Muscle of back (tissue), 3 donors: ENCODE measurements at regions not wholly inside any gene's neighbourhood (a gene's known extent, or its start where the extent isn't known, plus 50 kb on each side); places are given as distances from the start of the nearest gene placed in this dataset.
"Not testable (repeated sequence)": the region's sequence is repeated elsewhere in the genome, so short reads cannot be mapped to it uniquely, and the experiment has no call there.

ENCODE experiments used
- DNase-seq, 3 donors: peaks; one replicate each; pipeline versions ENCODE4 v3.0.0 to v3.0.0-alpha.2; 2013

DNA sequence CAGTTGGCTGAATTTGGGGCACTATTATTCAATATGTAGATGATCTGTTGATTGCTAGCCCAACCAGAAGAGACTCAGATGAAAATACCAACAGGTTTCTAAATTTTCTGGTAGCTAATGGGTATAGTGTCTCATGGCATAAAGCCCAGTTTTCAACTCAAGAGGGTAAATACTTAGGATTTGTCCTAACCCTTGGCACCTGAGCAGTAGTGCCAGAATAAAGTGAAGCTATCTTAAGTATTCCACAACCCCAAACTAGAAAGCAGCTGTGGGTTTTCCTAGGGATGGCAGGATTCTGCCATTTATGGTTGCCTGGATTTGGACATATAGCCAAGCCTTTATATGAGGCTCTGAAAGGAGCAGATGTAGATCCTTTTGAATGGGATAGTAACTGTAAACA lies 119.0 kb downstream of the AGTR2 start:
- no peak for DNase-seq

GRCh38 chrX:116290359-116290758 lies 119.8 kb downstream of the AGTR2 start:
- DNase-seq: no peak

GRCh38 chrX:116292183-116292582 lies 121.6 kb downstream of the AGTR2 start:
- no peak for DNase-seq

- DNase-seq: no peak
Measured at GRCh38 chrX:116298956-116299355, 128.4 kb downstream of the AGTR2 start.

DNA sequence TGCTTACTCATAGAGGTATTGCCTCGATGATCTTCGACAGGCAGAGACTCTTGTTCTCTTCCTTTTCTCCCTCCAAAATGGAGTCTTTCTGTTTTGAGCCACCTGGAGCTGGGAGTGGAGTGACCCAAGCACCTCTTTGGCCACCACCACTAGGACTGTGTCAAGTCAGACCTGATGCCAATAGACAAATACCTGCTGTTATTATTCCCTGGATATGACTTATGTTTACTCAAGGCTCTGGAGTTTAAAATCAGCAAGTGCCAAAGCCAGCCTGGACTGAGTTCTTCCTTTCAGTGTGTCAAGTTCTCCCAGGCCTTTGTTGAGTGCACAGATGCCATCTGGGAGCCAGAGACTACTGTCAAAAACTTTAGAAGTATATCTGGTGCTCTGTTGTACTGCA lies 130.2 kb upstream of the SLC6A14 start:
- DNase-seq: no peak

DNA sequence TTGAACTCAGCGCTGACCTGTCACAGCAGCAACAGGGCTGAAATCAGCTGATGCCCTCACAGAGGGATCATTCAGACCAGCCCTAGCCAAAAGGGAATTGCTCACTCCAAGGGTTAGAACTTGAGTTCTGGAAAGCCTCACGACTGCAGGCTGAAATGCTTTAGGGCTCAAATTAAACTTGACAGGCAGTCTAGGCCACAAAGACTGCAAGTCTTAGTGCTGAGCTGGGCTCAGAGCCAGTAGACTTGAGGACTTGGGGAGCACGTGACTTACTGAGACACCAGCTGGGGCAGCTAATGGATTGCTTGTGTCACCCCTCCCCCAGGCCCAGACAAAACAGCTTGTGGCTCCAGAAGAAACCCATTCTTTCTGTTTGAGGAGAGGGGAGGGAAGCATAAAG lies 119.0 kb upstream of the SLC6A14 start:
- DNase-seq: peak; percentile 21 to 62 (median 29)

GRCh38 chrX:116318672-116319071 lies 117.7 kb upstream of the SLC6A14 start:
- DNase-seq: no peak

DNA sequence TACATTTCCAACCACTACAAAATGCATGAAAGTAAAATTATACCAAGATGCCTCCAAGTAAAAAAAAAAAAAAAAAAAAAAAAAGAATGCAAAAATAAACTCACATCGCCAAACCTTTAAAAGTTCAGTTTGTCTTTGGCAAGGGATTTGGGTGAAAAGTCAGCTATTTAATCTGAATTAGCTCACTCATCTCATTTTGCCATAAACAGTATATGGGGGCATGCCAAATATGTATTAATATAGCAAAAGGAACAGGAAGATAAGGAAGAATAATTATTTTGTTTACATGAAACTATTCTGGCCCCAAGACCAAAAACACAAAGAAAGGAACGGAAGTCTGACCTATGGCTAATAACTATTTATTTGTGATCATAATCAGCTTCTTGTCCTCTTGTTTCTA lies 114.7 kb upstream of the SLC6A14 start:
- DNase-seq: no peak

GRCh38 chrX:116332026-116332425 lies 104.4 kb upstream of the SLC6A14 start:
- DNase-seq: not testable (repeated sequence)

- not testable (repeated sequence) for DNase-seq
Measured at GRCh38 chrX:116334797-116335196, 101.6 kb upstream of the SLC6A14 start.

DNA sequence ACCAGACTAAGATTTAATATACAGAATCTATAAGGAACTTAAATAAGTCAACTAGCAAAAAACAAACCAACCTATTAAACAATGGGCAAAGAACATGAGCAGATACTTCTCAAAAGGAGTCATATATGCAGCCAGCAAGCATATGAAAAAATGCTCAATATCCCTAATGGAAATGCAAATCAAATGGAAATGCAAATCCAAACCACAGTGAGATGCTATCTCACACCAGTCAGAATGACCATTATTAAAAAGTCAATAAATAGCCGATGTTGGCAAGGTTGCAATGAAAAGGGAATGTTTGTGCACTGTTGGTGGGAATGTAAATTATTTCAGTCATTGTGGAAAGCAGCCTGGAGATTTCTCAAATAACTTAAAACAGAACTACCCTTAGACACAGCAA lies 97.0 kb upstream of the SLC6A14 start:
- no peak for DNase-seq

- DNase-seq: no peak
Measured at GRCh38 chrX:116342903-116343302, 93.5 kb upstream of the SLC6A14 start.

DNA sequence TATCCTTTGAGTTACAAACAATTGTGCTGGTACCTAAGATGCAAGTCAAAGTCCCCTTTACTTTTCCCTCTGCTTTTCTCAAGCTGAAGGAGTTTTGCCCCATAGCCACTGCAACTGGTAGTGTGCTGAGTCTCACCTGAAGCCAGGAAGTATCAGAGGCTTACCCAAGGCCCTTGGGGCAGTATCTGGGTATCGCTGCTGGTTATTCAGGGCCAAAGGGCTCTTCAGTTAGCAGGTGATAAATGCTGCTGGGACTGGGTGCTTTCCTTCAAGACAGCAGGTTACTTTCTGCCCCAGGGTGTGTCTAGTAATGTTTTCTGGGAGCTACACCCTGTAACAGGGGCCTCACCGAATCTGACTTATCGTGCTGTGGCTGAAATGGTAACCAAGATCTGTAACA lies 90.4 kb upstream of the SLC6A14 start:
- DNase-seq: no peak

- DNase-seq: no peak
Measured at GRCh38 chrX:116357329-116357728, 79.1 kb upstream of the SLC6A14 start.

GRCh38 chrX:116378961-116379360 lies 57.4 kb upstream of the SLC6A14 start:
- no peak for DNase-seq

DNA sequence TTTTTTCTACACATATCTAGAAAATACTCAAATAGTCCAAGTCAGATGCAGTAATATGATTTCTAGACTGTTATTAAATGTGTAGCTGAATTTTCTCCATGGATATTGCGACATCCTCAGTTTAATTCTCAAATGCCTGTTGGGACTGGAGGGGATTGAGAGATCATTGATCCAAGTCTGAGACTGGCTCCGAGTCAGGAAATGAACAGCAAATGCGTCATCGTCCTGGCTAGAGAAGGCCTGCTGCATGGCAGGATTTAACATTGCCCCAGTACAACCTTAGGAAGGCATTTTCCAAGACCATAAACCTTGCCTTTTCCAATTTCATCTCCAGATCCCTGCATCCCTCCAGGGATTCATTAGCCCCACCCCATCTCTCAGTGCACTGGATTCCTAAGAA lies 56.6 kb upstream of the SLC6A14 start:
- peak; percentile 19 to 70 (median 47) for DNase-seq

DNA sequence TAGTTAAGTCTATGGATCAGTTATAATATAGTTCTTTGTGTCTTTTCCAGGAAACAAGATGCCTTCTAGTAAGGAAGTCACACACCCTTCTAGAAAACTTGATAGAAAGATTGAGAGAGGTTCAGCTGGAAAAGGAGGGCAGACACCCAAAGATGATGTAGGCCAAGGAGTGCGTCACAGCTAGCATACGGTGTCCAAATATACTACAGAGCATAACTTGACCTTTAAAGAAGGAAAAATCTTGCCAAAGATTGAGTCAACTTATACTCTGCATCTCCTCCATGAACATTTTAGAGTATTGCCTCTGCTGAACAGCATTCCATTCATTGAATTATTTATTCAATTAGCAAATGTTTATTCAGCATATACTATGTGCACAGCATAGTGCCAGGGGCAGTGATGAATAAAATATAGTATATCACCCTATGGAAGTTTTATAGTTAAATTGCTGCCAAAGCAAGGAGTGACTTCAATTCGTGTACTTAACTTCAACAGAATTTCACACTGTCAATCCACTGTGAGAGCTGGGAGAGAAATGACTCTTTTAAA lies 51.9 kb upstream of the SLC6A14 start:
- DNase-seq: peak; percentile 39 to 84 (median 73)
